HG03045 (cell line): ENCODE measurements at regions not wholly inside any gene's neighbourhood (a gene's known extent, or its start where the extent isn't known, plus 50 kb on each side); places are given as distances from the start of the nearest gene placed in this dataset.

Experiments
- ATAC-seq: cut with Tn5 transposase; IDR thresholded peaks from one replicate; pipeline ENCODE4 v1.9.1; 2021; ENCODE audit warnings: mild to moderate bottlenecking, moderate library complexity; ENCODE audit not compliant: unreplicated experiment

GRCh38 chr1:56442290-56442877, 137.0 kb downstream of the PLPP3 start:
- ATAC-seq: no peak

GRCh38 chr1:56441601-56442000, 137.8 kb downstream of the PLPP3 start:
- no peak for ATAC-seq

- ATAC-seq: no peak
Measured at GRCh38 chr1:56439610-56440264, 139.6 kb downstream of the PLPP3 start.

GRCh38 chr1:56438901-56439551, 140.3 kb downstream of the PLPP3 start:
- ATAC-seq: no peak

- ATAC-seq: no peak
Measured at GRCh38 chr1:56437959-56438358, 141.4 kb downstream of the PLPP3 start.

- no peak for ATAC-seq
Measured at GRCh38 chr1:56436912-56437417, 142.4 kb downstream of the PLPP3 start.

GRCh38 chr1:56436296-56436695, 143.1 kb downstream of the PLPP3 start:
- ATAC-seq: no peak

GRCh38 chr1:56435434-56436262, 143.7 kb downstream of the PLPP3 start:
- no peak for ATAC-seq

- ATAC-seq: no peak
Measured at GRCh38 chr1:56434740-56435139, 144.6 kb downstream of the PLPP3 start.

GRCh38 chr1:56434025-56434424, 145.3 kb downstream of the PLPP3 start:
- ATAC-seq: no peak

- ATAC-seq: no peak
Measured at GRCh38 chr1:56433056-56433577, 146.2 kb downstream of the PLPP3 start.

GRCh38 chr1:56432166-56432971, 147.0 kb downstream of the PLPP3 start:
- no peak for ATAC-seq

GRCh38 chr1:56430141-56430839, 149.1 kb downstream of the PLPP3 start:
- ATAC-seq: no peak

- no peak for ATAC-seq
Measured at GRCh38 chr1:56429288-56429687, 150.1 kb downstream of the PLPP3 start.

GRCh38 chr1:56426587-56427381, 152.6 kb downstream of the PLPP3 start:
- ATAC-seq: no peak

- no peak for ATAC-seq
Measured at GRCh38 chr1:56425494-56426037, 153.8 kb downstream of the PLPP3 start.

GRCh38 chr1:56424744-56425493, 154.4 kb downstream of the PLPP3 start:
- ATAC-seq: no peak

GRCh38 chr1:56423716-56424115, 155.6 kb downstream of the PLPP3 start:
- no peak for ATAC-seq
